GM03348 (cell line): ENCODE measurements at regions not wholly inside any gene's neighbourhood (a gene's known extent, or its start where the extent isn't known, plus 50 kb on each side); places are given as distances from the start of the nearest gene placed in this dataset.

Source experiments
- DNase-seq: peaks from one replicate; pipeline ENCODE4 v3.0.0; 2012; ENCODE audit warnings: low spot score

- no peak for DNase-seq
These were observed 58.6 kb downstream of the TMEM17 start for GRCh38 chr2:62447411-62447810.

- no peak for DNase-seq
These were observed 59.5 kb downstream of the TMEM17 start for GRCh38 chr2:62446491-62446890.

DNA sequence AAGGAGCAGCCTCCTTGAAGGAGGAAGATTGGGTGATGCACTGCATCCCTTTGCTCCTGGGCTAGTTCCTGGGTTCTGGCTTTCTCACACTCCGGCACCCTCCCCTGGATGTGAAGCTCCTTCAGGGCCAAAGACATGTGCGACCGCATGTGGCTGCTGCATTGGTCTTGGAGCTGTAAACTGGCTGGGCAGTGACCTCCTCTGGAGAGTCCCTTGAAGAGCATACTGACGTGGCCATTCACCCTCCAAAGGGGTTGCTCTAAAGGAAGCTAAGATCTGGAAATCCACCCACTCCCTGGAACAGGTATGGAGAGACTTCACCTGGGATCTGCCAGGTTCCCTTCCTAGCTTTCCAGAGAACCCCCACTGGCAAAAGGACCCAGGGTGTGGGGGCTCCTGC, 62.1 kb downstream of the TMEM17 start:
- no peak for DNase-seq

DNA sequence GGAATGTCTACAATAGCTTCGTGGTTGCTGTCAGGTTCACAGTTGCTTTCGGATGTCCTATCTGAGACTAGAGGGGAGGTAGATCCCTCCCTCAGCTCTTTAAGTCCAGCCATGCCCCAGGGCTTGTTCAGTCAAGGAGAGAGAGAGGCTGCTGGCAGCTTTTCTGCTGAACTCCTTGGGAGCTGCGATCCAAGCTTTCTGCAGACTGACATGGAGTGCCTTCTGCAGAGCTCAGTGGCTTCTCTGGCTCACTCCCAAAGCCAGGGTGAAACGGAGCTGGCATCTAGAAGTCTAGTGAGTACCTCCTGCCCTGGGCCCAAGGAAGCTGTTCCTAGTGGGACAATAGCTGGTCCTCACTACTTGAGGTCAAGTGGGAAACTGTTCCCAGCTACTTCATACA, 62.5 kb downstream of the TMEM17 start:
- DNase-seq, result no peak

GRCh38 chr2:62441824-62442223, 64.2 kb downstream of the TMEM17 start:
- no peak for DNase-seq

DNA sequence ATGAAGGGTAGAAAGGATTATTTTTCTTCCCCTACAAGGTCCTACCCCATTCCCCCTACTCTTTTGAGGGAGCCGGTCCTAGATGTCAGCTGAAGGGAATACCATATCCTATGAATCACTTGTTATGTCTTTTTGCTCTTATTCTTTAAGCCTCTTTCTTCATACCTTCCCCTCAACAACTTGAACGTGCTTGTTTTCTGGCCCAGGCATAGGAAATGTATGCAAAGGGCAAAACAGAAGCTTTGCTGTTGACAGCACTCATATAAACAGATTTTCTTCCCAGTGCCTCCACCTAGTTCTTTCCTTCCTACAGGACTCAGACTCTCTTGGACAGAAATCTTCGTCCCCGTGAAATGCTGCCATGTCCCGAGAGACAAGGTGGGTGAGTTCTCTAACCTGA, 64.6 kb downstream of the TMEM17 start:
- DNase-seq, result no peak

- DNase-seq, result no peak
These were observed 65.6 kb downstream of the TMEM17 start for GRCh38 chr2:62440281-62440946.

DNA sequence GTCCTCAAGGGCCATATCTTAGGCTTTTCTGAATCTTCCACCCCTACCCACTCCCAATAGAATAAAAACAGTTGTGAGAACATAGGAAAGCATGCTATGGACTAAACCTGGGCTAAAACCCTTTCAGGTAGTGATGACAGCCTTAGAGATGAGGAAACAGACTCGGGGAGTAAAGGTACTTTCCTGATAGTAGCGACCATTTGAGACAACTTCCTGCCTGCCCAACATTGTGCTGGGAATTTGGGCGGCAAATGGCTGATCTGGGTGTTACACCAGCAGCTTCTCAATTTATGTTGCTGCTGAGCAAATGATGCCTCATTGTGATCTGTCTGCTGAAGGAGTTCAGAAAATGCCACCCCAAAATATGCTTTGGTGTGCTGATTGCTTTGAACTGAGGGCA, 66.6 kb downstream of the TMEM17 start:
- DNase-seq, result no peak

- DNase-seq, result no peak
These were observed 68.2 kb downstream of the TMEM17 start for GRCh38 chr2:62437785-62438184.

- no peak for DNase-seq
These were observed 70.3 kb downstream of the TMEM17 start for GRCh38 chr2:62435720-62436119.

DNA sequence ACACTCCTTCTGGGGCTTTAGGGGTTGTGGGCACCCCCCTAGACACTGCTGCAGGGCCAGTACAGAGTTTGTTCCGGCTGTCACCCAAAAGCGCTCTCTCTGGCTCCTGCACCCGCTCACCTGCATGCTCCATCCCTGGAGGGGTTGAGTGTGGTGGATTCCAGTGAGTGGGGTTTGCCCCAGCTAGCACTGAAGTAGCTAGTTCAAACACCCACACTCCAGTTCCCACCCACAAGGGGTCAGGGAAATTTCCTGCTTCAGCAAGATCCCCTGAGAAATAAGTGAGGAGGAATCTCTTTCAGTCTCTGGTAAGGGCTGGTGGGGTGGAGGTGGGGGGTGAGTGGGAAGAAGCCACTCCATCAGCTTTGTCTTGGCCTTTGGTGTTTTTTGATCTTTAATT, 73.6 kb downstream of the TMEM17 start:
- no peak for DNase-seq

DNA sequence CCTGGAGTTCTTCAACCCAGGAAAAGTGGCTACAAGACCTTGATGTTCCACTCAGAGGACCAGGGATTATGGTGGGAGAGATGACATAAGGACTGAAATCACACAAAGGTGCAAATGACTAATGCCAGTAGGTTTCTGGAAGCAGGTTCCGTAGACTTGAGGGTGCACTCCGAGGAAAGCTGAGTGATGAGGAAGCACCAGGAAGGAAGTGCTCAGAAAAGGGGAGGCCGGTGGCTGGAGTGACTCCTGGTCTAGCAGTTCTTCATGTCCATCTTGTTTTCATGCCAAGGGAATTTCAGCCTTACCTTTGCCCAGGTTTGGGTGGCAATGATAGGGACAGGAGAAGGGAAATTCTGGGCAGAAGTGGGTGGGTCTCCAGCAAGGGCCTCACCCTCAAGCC, 74.5 kb downstream of the TMEM17 start:
- DNase-seq, result no peak

DNA sequence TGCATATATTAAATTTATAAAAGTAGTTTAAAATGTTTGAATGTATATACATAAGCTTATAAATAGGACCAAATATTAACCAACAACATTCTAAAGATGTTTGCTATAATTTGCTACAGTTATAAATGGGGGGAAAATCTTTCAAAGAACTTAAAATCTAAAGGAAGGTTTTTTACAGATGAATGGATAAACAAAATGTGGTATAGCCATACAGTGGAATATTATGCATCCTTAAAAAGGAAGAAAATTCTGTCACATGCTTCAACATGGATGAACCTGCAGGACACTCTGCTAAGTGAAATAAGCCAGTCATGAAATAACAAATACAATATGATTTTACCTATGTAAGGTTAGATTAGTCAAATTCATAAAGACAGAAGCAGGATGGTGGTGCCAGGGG, 75.8 kb downstream of the TMEM17 start:
- no peak for DNase-seq

DNA sequence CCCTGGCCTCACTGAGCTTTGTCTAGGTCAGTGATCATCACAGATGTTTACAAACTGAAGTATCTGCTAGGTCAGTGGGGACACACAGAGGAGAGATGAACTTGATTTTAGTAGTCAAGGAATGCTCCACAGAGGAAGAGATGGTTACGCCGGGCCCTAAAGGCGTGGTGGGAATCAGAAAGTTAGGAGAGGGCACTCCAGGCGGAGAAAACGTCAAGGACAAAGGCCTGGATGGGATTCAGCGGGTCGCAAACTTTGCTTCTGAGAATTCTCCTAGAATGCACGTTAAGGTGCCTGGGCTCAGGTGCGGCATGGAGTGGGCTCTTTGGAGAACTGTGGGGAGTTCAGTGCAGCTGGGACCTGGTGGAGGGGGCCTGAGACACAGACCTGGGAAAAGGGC, 78.8 kb downstream of the TMEM17 start:
- no peak for DNase-seq

- DNase-seq, result no peak
These were observed 79.7 kb downstream of the TMEM17 start for GRCh38 chr2:62426154-62426912.

GRCh38 chr2:62425684-62426083, 80.3 kb downstream of the TMEM17 start:
- DNase-seq, result no peak

DNA sequence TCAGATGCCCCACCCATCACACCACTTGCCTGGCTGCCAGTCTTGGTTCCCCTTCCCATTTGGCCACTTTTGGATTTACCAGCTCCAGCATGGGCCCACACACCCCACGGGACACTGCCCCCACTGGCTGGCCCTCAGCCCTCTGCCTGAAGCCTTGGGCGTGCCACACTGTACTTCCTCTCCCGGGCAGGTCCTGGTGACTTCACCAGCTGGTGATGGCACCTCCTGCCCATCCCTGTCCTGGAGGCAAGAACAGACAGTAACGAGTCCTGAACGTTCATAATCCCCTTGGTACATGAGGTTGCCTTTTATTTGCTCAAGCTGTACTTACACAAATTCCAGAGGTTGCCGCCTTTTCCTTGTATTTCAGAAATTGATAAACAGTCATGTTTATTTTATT, 81.1 kb downstream of the TMEM17 start:
- DNase-seq, result no peak

DNA sequence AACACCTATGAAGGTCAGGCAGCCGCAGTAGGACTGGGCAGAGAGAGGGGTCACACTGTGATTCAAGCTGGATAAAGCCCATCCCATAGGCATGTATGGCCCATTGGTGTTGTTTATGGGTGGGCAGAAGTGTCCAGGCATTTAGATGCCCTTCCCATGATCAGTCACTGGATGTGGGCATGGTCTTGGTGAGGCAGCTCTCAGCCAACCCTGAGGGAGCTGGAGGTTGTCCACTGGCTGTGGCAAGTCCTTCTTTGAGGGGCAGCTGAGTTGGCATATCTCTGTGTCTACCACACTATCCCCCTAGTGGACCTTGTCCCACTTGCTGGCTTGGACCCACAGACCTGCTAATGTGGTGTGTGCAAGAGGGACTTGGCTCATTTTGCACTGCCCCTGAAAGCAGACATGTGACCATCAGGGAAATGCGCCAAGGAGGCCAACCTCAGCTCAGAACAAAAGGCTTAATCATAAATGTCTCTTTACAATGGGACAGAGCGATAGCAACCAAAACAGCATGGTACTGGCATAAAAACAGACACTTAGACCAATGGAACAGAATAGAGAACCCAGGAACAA, 82.0 kb downstream of the TMEM17 start:
- DNase-seq, result no peak

DNA sequence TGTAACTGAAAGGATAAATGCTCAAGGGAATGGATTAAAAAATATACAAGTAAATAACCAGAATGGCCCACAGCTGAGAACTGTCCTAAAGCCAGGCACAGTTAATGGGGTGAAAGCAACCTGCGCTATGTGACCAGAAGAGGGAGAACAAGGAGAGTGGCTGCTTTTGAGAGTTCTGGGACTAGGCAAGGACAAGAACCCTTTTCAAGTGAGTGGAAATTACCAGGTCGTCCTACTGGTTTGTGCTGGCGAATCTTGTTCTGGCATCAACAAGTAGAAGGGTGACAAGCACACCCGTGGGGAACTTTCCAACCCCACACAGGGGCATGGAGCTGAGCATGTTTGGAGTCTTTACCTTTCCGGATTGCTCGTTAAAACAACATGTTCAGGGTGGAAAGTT, 82.8 kb downstream of the TMEM17 start:
- DNase-seq, result no peak

DNA sequence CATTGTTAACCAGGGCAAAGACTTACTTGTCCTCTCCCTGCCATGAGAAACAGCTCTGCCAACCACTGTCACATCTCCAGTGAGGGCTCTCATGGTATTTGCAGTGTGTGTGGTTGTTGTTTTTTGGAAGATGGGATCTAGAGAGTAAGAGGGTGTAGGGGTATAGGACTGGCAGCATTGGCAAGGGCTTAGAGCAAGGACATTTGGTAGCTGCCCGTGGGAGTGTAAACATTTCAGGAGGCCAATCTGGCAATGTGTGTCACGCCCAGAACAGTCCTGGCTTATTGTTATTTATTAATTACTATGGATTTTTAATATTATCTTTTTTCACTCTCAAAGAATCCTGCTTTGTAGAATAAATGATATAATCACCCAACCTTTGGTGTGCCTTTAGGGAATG, 90.5 kb downstream of the TMEM17 start:
- no peak for DNase-seq

GRCh38 chr2:62415019-62415431, 91.0 kb downstream of the TMEM17 start:
- no peak for DNase-seq

- DNase-seq, result no peak
These were observed 92.8 kb downstream of the TMEM17 start for GRCh38 chr2:62413116-62413663.

DNA sequence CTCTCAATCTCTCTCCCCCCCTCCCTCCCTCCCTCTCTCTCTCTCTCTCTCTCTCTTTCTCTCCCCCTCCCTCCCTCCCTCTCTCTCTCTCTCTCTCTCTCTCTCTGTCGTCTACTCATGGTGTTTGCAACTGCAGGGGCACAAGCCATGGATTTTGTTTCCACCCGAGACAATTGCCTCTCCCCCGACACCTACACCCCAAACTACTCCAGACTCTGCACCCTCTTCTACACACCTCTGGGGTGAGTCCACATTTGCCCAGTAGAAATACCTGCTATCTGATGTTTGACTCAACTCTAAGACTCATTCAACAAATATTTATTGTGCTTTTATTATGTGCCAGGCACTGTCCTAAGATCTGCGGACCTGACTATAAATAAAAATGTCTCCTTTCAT, 93.7 kb downstream of the TMEM17 start:
- DNase-seq, result no peak
